NT2/D1 (cell line): ENCODE measurements at regions not wholly inside any gene's neighbourhood (a gene's known extent, or its start where the extent isn't known, plus 50 kb on each side); places are given as distances from the start of the nearest gene placed in this dataset.

Source experiments
- SUZ12 ChIP-seq: IDR thresholded peaks from 2 replicates; pipeline ENCODE4 v1.6.1; 2011; ENCODE audit not compliant: insufficient read length, insufficient read depth; ENCODE audit errors: extremely low read depth
- YY1 ChIP-seq: IDR thresholded peaks from 2 replicates; pipeline ENCODE4 v1.6.1; 2011; ENCODE audit not compliant: insufficient read length, insufficient read depth
- ZNF274 ChIP-seq: IDR thresholded peaks from 2 replicates; pipeline ENCODE4 v1.6.1; 2011; ENCODE audit warnings: mild to moderate bottlenecking, low read depth, low read length

GRCh38 chr5:1958211-1959010 is 75.7 kb upstream of the IRX4 start:
- TF ChIP-seq YY1: no peak
- TF ChIP-seq SUZ12: no peak
- TF ChIP-seq ZNF274: no peak
